ENCODE measurements at regions not wholly inside any gene's neighbourhood (a gene's known extent, or its start where the extent isn't known, plus 50 kb on each side); places are given as distances from the start of the nearest gene placed in this dataset.
A peak's percentile ranks its signal among the peaks of the same experiment; 100 is the strongest.
"Not testable (repeated sequence)": the region's sequence is repeated elsewhere in the genome, so short reads cannot be mapped to it uniquely, and the experiment has no call there.

- WGBS, 10 experiments = 0 to 100% (median 57%) methylated on average over 1 to 2 of the region's 2 CpGs; no CpG with 5 or more reads in 1 of the 10 experiments
- ATAC-seq (replicated peaks in 6 of 8) = no peak
- Histone ChIP-seq H3K4me1 (replicated peaks in 1 of 2) (no peaks in the 10 kb centered on the region), H3K4me3 (no peak overlapping the region), H3K27ac (no peak overlapping the region)
- in situ Hi-C loops (cut with MboI; ENCODE audit: low pct_unique_long_range_greater_than_20kb in 2 of 9, low sequenced_read_pairs in 9 of 9, unreplicated experiment in 9 of 9) = no loop called here
Observed at GRCh38 chr14:48568688-48569087, 893.3 kb upstream of the MDGA2 start.

GRCh38 chr14:48568252-48568651, 892.8 kb upstream of the MDGA2 start:
- in situ Hi-C loops (cut with MboI; ENCODE audit: low pct_unique_long_range_greater_than_20kb in 2 of 9, low sequenced_read_pairs in 9 of 9, unreplicated experiment in 9 of 9) = no loop called here
- 0 to 100% (median 90%) methylated on average over 1 of the region's 1 CpG for WGBS, 10 experiments
- no peak overlapping the region for H3K27ac ChIP-seq
- H3K4me3 ChIP-seq = no peak overlapping the region
- H3K4me1 ChIP-seq (replicated peaks in 1 of 2) = no peaks in the 10 kb centered on the region
- ATAC-seq (replicated peaks in 6 of 8) = no peak

GRCh38 chr14:48563489-48563888, 888.1 kb upstream of the MDGA2 start:
- 17 to 100% (median 79%) methylated on average over 1 to 3 of the region's 3 CpGs; no CpG with 5 or more reads in 3 of the 10 experiments for WGBS, 10 experiments
- Histone ChIP-seq H3K4me1 (replicated peaks in 1 of 2) (no peaks in the 10 kb centered on the region), H3K27ac (no peak overlapping the region), H3K4me3 (no peak overlapping the region)
- peak in 2 of 8 experiments; percentile 11 to 65 for ATAC-seq (replicated peaks in 6 of 8)
- in situ Hi-C loops (cut with MboI; ENCODE audit: low pct_unique_long_range_greater_than_20kb in 2 of 9, low sequenced_read_pairs in 9 of 9, unreplicated experiment in 9 of 9) = no loop called here

- ATAC-seq (replicated peaks in 6 of 8); in situ Hi-C loops (cut with MboI; ENCODE audit: low pct_unique_long_range_greater_than_20kb in 2 of 9, low sequenced_read_pairs in 9 of 9, unreplicated experiment in 9 of 9); H3K27ac ChIP-seq; H3K4me1 ChIP-seq (replicated peaks in 1 of 2); H3K4me3 ChIP-seq: not testable (repeated sequence)
- WGBS, 10 experiments = 11 to 42% (median 30%) methylated on average over 1 to 3 of the region's 3 CpGs; no CpG with 5 or more reads in 5 of the 10 experiments
Observed at GRCh38 chr14:48561438-48561837, 886.0 kb upstream of the MDGA2 start.

GRCh38 chr14:48560421-48560820, 885.0 kb upstream of the MDGA2 start:
- no peak for ATAC-seq (replicated peaks in 6 of 8)
- no peak overlapping the region for H3K27ac ChIP-seq
- 9 to 100% (median 80%) methylated on average over 1 to 4 of the region's 4 CpGs; no CpG with 5 or more reads in 1 of the 10 experiments for WGBS, 10 experiments

GRCh38 chr14:48553443-48553842, 878.0 kb upstream of the MDGA2 start:
- H3K27ac ChIP-seq = no peak overlapping the region
- in situ Hi-C loops (cut with MboI; ENCODE audit: low pct_unique_long_range_greater_than_20kb in 2 of 9, low sequenced_read_pairs in 9 of 9, unreplicated experiment in 9 of 9) = no loop called here
- ATAC-seq (replicated peaks in 6 of 8) = no peak

More at GRCh38 chr14:48560421-48560820, 885.0 kb upstream of the MDGA2 start:
- no peaks in the 10 kb centered on the region for H3K4me1 ChIP-seq (replicated peaks in 1 of 2)
- in situ Hi-C loops (cut with MboI; ENCODE audit: low pct_unique_long_range_greater_than_20kb in 2 of 9, low sequenced_read_pairs in 9 of 9, unreplicated experiment in 9 of 9) = no loop called here
- no peak overlapping the region for H3K4me3 ChIP-seq

GRCh38 chr14:48546996-48547395, 871.6 kb upstream of the MDGA2 start:
- in situ Hi-C loops (cut with MboI; ENCODE audit: low pct_unique_long_range_greater_than_20kb in 2 of 9, low sequenced_read_pairs in 9 of 9, unreplicated experiment in 9 of 9) = no loop called here
- 2 to 95% (median 54%) methylated on average over 1 to 4 of the region's 4 CpGs for whole genome bisulfite sequencing, 10 experiments
- H3K4me1 ChIP-seq (replicated peaks in 1 of 2) = no peaks in the 10 kb centered on the region
- ATAC-seq (replicated peaks in 6 of 8) = no peak
- H3K27ac ChIP-seq = no peak overlapping the region
- H3K4me3 ChIP-seq = no peak overlapping the region

More at GRCh38 chr14:48553443-48553842, 878.0 kb upstream of the MDGA2 start:
- H3K4me3 ChIP-seq = no peak overlapping the region
- H3K4me1 ChIP-seq (replicated peaks in 1 of 2) = no peaks in the 10 kb centered on the region

GRCh38 chr14:48537600-48537999, 862.2 kb upstream of the MDGA2 start:
- no peaks in the 10 kb centered on the region for H3K4me1 ChIP-seq (replicated peaks in 1 of 2)
- no peak overlapping the region for H3K27ac ChIP-seq
- no peak overlapping the region for H3K4me3 ChIP-seq
- no peak for ATAC-seq (replicated peaks in 6 of 8)
- in situ Hi-C loops (cut with MboI; ENCODE audit: low pct_unique_long_range_greater_than_20kb in 2 of 9, low sequenced_read_pairs in 9 of 9, unreplicated experiment in 9 of 9) = no loop called here

- no peak overlapping the region for H3K4me3 ChIP-seq
- WGBS, 10 experiments = 0 to 100% (median 80%) methylated on average over 1 to 3 of the region's 3 CpGs; no CpG with 5 or more reads in 1 of the 10 experiments
- ATAC-seq (replicated peaks in 6 of 8) = no peak
- H3K27ac ChIP-seq = no peak overlapping the region
- in situ Hi-C loops (cut with MboI; ENCODE audit: low pct_unique_long_range_greater_than_20kb in 2 of 9, low sequenced_read_pairs in 9 of 9, unreplicated experiment in 9 of 9) = no loop called here
- H3K4me1 ChIP-seq (replicated peaks in 1 of 2) = no peaks in the 10 kb centered on the region
Observed at GRCh38 chr14:48536318-48536717, 860.9 kb upstream of the MDGA2 start.

GRCh38 chr14:48527832-48528231, 852.4 kb upstream of the MDGA2 start:
- no peak for ATAC-seq (replicated peaks in 6 of 8)
- no peak overlapping the region for H3K27ac ChIP-seq
- no peak overlapping the region for H3K4me3 ChIP-seq
- no peaks in the 10 kb centered on the region for H3K4me1 ChIP-seq (replicated peaks in 1 of 2)
- in situ Hi-C loops (cut with MboI; ENCODE audit: low pct_unique_long_range_greater_than_20kb in 2 of 9, low sequenced_read_pairs in 9 of 9, unreplicated experiment in 9 of 9) = no loop called here
- 0 to 42% (median 29%) methylated on average over 1 to 2 of the region's 2 CpGs; no CpG with 5 or more reads in 5 of the 10 experiments for WGBS, 10 experiments

GRCh38 chr14:48526307-48526706, 850.9 kb upstream of the MDGA2 start:
- no peak overlapping the region for H3K4me3 ChIP-seq
- no peak overlapping the region for H3K27ac ChIP-seq
- no peak for ATAC-seq (replicated peaks in 6 of 8)
- H3K4me1 ChIP-seq (replicated peaks in 1 of 2) = no peaks in the 10 kb centered on the region
- 21 to 100% (median 70%) methylated on average over 2 to 6 of the region's 7 CpGs; no CpG with 5 or more reads in 1 of the 10 experiments for WGBS, 10 experiments
- in situ Hi-C loops (cut with MboI; ENCODE audit: low pct_unique_long_range_greater_than_20kb in 2 of 9, low sequenced_read_pairs in 9 of 9, unreplicated experiment in 9 of 9) = no loop called here

GRCh38 chr14:48504921-48505320, 829.5 kb upstream of the MDGA2 start:
- ATAC-seq (replicated peaks in 6 of 8) = no peak
- in situ Hi-C loops (cut with MboI; ENCODE audit: low pct_unique_long_range_greater_than_20kb in 2 of 9, low sequenced_read_pairs in 9 of 9, unreplicated experiment in 9 of 9) = no loop called here
- Histone ChIP-seq H3K4me1 (replicated peaks in 1 of 2) (no peaks in the 10 kb centered on the region), H3K27ac (no peak overlapping the region), H3K4me3 (no peak overlapping the region)
- WGBS, 10 experiments = 0 to 92% (median 79%) methylated on average over 2 to 4 of the region's 4 CpGs; no CpG with 5 or more reads in 1 of the 10 experiments

- in situ Hi-C loops (cut with MboI; ENCODE audit: low pct_unique_long_range_greater_than_20kb in 2 of 9, low sequenced_read_pairs in 9 of 9, unreplicated experiment in 9 of 9) = no loop called here
- no peak for ATAC-seq (replicated peaks in 6 of 8)
- H3K4me1 ChIP-seq (replicated peaks in 1 of 2) = no peaks in the 10 kb centered on the region
- no peak overlapping the region for H3K4me3 ChIP-seq
- 0 to 100% (median 85%) methylated on average over 2 to 4 of the region's 4 CpGs for WGBS, 10 experiments
- no peak overlapping the region for H3K27ac ChIP-seq
Observed at GRCh38 chr14:48490756-48491155, 815.4 kb upstream of the MDGA2 start.

GRCh38 chr14:48473944-48474343, 798.5 kb upstream of the MDGA2 start:
- peaks cover 0 to 9% of the 10 kb centered on the region in 2 donors for H3K4me1 ChIP-seq (replicated peaks in 1 of 2)
- in situ Hi-C loops (cut with MboI; ENCODE audit: low pct_unique_long_range_greater_than_20kb in 2 of 9, low sequenced_read_pairs in 9 of 9, unreplicated experiment in 9 of 9) = no loop called here
- peak in 1 of 8 experiments; percentile 28 for ATAC-seq (replicated peaks in 6 of 8)
- no peak overlapping the region for H3K27ac ChIP-seq
- 11 to 100% (median 50%) methylated on average over 1 of the region's 1 CpG; no CpG with 5 or more reads in 3 of the 10 experiments for WGBS, 10 experiments
- H3K4me3 ChIP-seq = no peak overlapping the region

Data from motor neuron (in vitro differentiated cells).